Inflammatory macrophage treated with lipopolysaccharide for 4 hours (primary cell): ENCODE measurements at regions not wholly inside any gene's neighbourhood (a gene's known extent, or its start where the extent isn't known, plus 50 kb on each side); places are given as distances from the start of the nearest gene placed in this dataset.

Experiments
- DNase-seq: peaks from one replicate; pipeline ENCODE4 v3.0.0-alpha.2; 2020

GRCh38 chr12:127214186-127214585 lies 1052.8 kb upstream of the TMEM132C start:
- no peak for DNase-seq

GRCh38 chr12:127223011-127223410 lies 1044.0 kb upstream of the TMEM132C start:
- DNase-seq: no peak

GRCh38 chr12:127223731-127224130 lies 1043.2 kb upstream of the TMEM132C start:
- no peak for DNase-seq

- DNase-seq: peak; percentile 84
Measured at GRCh38 chr12:127230843-127231260, 1036.1 kb upstream of the TMEM132C start.

GRCh38 chr12:127231371-127231770 lies 1035.6 kb upstream of the TMEM132C start:
- peak; percentile 16 for DNase-seq

- DNase-seq: no peak
Measured at GRCh38 chr12:127233016-127233415, 1034.0 kb upstream of the TMEM132C start.

- no peak for DNase-seq
Measured at GRCh38 chr12:127235761-127236160, 1031.2 kb upstream of the TMEM132C start.

GRCh38 chr12:127236491-127236890 lies 1030.5 kb upstream of the TMEM132C start:
- DNase-seq: no peak

- DNase-seq: peak; percentile 74
Measured at GRCh38 chr12:127237151-127237550, 1029.8 kb upstream of the TMEM132C start.

GRCh38 chr12:127238107-127238506 lies 1028.9 kb upstream of the TMEM132C start:
- peak; percentile 89 for DNase-seq

GRCh38 chr12:127239781-127240180 lies 1027.2 kb upstream of the TMEM132C start:
- no peak for DNase-seq

GRCh38 chr12:127240249-127240929 lies 1026.6 kb upstream of the TMEM132C start:
- no peak for DNase-seq

- no peak for DNase-seq
Measured at GRCh38 chr12:127241072-127241817, 1025.7 kb upstream of the TMEM132C start.

GRCh38 chr12:127245009-127245408 lies 1022.0 kb upstream of the TMEM132C start:
- no peak for DNase-seq

GRCh38 chr12:127245437-127245836 lies 1021.5 kb upstream of the TMEM132C start:
- no peak for DNase-seq

- no peak for DNase-seq
Measured at GRCh38 chr12:127247937-127248336, 1019.0 kb upstream of the TMEM132C start.

GRCh38 chr12:127249428-127249827 lies 1017.5 kb upstream of the TMEM132C start:
- no peak for DNase-seq

- no peak for DNase-seq
Measured at GRCh38 chr12:127253797-127254327, 1013.1 kb upstream of the TMEM132C start.

- no peak for DNase-seq
Measured at GRCh38 chr12:127254420-127254955, 1012.5 kb upstream of the TMEM132C start.

GRCh38 chr12:127257366-127257935 lies 1009.5 kb upstream of the TMEM132C start:
- DNase-seq: peak; percentile 25

- no peak for DNase-seq
Measured at GRCh38 chr12:127260531-127260930, 1006.4 kb upstream of the TMEM132C start.

GRCh38 chr12:127260999-127261398 lies 1006.0 kb upstream of the TMEM132C start:
- DNase-seq: no peak

GRCh38 chr12:127262615-127263014 lies 1004.4 kb upstream of the TMEM132C start:
- DNase-seq: peak; percentile 39
